SU-DHL-6 (cell line): ENCODE measurements at regions not wholly inside any gene's neighbourhood (a gene's known extent, or its start where the extent isn't known, plus 50 kb on each side); places are given as distances from the start of the nearest gene placed in this dataset.

Experiments
- H2AFZ ChIP-seq: fragments of 200-600 bp; sonication (generic); 2 replicates; pipeline ENCODE4 v1.6.1; 2014; ENCODE audit warnings: low read depth, mild to moderate bottlenecking, moderate library complexity, mixed read lengths, antibody characterized with exemption, low read length; ENCODE audit not compliant: severe bottlenecking
- H3F3A ChIP-seq: fragments of 200-600 bp; shearing (Covaris generic); 2 replicates; pipeline ENCODE4 v1.6.0; 2016; ENCODE audit warnings: antibody characterized with exemption, mild to moderate bottlenecking; ENCODE audit not compliant: insufficient read depth
- H3K27ac ChIP-seq: fragments of 200-600 bp; sonication (generic); 2 replicates; pipeline ENCODE4 v1.5.1; 2016; ENCODE audit warnings: low read depth, mild to moderate bottlenecking, low read length, moderate library complexity, mixed read lengths
- H3K27me3 ChIP-seq: fragments of 200-600 bp; sonication (generic), shearing (Covaris generic); 2 replicates; pipeline ENCODE4 v1.6.0; 2014; ENCODE audit warnings: mild to moderate bottlenecking, low read length
- H3K36me3 ChIP-seq: fragments of 200-600 bp; sonication (generic); 2 replicates; pipeline ENCODE4 v1.6.1; 2014; ENCODE audit warnings: mild to moderate bottlenecking, low read length, mixed read lengths
- H3K4me2 ChIP-seq: fragments of 300-600, 200-600 bp; shearing (Covaris generic), sonication (generic); 2 replicates; pipeline ENCODE4 v1.6.0; 2014; ENCODE audit warnings: low read length, low read depth, mild to moderate bottlenecking; ENCODE audit not compliant: poor library complexity, severe bottlenecking
- H3K4me3 ChIP-seq: fragments of 200-600 bp; sonication (generic); 2 replicates; pipeline ENCODE4 v1.5.1; 2014; ENCODE audit warnings: antibody characterized with exemption, low read length, mild to moderate bottlenecking, mixed read lengths; ENCODE audit not compliant: insufficient read depth, poor library complexity, severe bottlenecking
- H3K79me2 ChIP-seq: fragments of 200-600 bp; sonication (generic); 2 replicates; pipeline ENCODE4 v1.6.1; 2014; ENCODE audit warnings: mild to moderate bottlenecking, low read length, moderate library complexity; ENCODE audit not compliant: insufficient read depth
- H3K9ac ChIP-seq: fragments of 200-600 bp; sonication (generic); 2 replicates; pipeline ENCODE4 v1.7.0; 2014; ENCODE audit warnings: mild to moderate bottlenecking, low read length
- H3K9me2 ChIP-seq: fragments of 200-600 bp; sonication (generic); replicated peaks from 2 replicates; pipeline ENCODE4 v1.6.1; 2014; ENCODE audit warnings: low read length; ENCODE audit not compliant: insufficient read depth
- H3K9me3 ChIP-seq: fragments of 200-600 bp; sonication (generic); 2 replicates; pipeline ENCODE4 v1.6.1; 2014; ENCODE audit warnings: low read length, mixed read lengths; ENCODE audit not compliant: insufficient read depth
- H4K20me1 ChIP-seq: fragments of 200-600 bp; sonication (generic); 2 replicates; pipeline ENCODE4 v1.6.1; 2014; ENCODE audit warnings: low read depth, mild to moderate bottlenecking, antibody characterized with exemption, low read length, moderate library complexity, mixed read lengths
- CTCF ChIP-seq: fragments of 200-600 bp; sonication (generic); IDR thresholded peaks from one replicate; pipeline ENCODE4 v1.5.1; 2017; ENCODE audit warnings: antibody characterized with exemption, mild to moderate bottlenecking, low read length, moderate library complexity; ENCODE audit not compliant: insufficient read depth, poor library complexity, severe bottlenecking
- EZH2phosphoT487 ChIP-seq: fragments of 200-600 bp; sonication (generic), shearing (Covaris generic); conservative IDR thresholded peaks from 2 replicates; pipeline ENCODE4 v1.6.1; 2018; ENCODE audit warnings: mild to moderate bottlenecking, antibody characterized with exemption, low read length, moderate library complexity, mixed read lengths

GRCh38 chr15:70197318-70197944 is 99.7 kb upstream of the TLE3 start:
- Histone ChIP-seq H3K36me3 (no peaks in the 10 kb centered on the region), H3K9me2 (no peaks in the 10 kb centered on the region), H3F3A (no peaks in the 10 kb centered on the region), H3K27me3 (no peaks in the 10 kb centered on the region; the same call in 1 of the 2 replicates), H3K79me2 (no peaks in the 10 kb centered on the region), H2AFZ (no peak overlapping the region), H3K27ac (no peak overlapping the region), H3K4me3 (no peak overlapping the region), H4K20me1 (no peaks in the 10 kb centered on the region), H3K4me2 (no peak overlapping the region), H3K9me3 (no peaks in the 10 kb centered on the region), H3K9ac (no peak overlapping the region)
- TF ChIP-seq CTCF (no peak), EZH2phosphoT487 (no peak)

- H3K36me3 ChIP-seq: no peaks in the 10 kb centered on the region
- H4K20me1 ChIP-seq: no peaks in the 10 kb centered on the region
- H3K4me2 ChIP-seq: no peak overlapping the region
- H3K27me3 ChIP-seq: no peaks in the 10 kb centered on the region; the same call in 1 of the 2 replicates
- H3K4me3 ChIP-seq: no peak overlapping the region
- H3K9me2 ChIP-seq: no peaks in the 10 kb centered on the region
- no peak overlapping the region for H2AFZ ChIP-seq
- H3K9ac ChIP-seq: no peak overlapping the region
- H3K79me2 ChIP-seq: no peaks in the 10 kb centered on the region
- TF ChIP-seq CTCF (no peak), EZH2phosphoT487 (no peak)
- no peaks in the 10 kb centered on the region for H3F3A ChIP-seq
- H3K9me3 ChIP-seq: no peaks in the 10 kb centered on the region
- no peak overlapping the region for H3K27ac ChIP-seq
Observed at GRCh38 chr15:70196372-70197316, 98.9 kb upstream of the TLE3 start.

DNA sequence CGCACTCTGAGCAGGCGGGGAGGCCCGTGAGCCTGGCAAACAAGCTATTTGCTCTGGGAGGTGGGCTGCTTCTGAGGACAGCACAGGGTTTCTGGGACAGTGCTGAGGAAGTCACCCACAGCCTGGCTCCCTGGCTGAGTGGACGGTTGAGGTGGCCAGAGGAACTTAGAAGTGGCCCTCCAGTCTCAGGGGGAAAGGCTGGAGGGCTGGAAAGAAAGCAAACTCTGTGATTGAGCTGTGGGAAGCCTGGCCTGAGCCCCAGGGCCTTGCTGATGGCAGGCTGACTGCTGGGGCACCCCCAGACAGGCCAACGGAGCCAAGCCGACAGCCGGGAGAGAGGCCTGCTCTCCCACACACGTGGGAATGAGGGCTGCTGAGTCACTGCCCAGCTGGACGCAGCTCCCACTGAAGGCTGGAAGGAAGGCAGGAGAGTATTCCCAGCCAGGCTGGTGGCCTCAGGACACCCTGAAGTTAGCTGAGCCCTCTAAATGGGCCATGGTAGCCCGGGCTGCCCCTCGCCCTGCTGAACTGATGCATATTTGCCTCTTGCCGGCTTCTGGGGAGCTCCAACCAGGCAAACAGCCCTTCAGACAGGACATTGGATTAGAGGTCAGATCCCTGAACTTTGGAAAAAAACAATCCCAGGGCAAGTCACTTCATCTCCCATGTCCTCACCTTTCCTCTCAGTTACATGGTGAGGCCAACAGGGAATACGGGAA is 98.0 kb upstream of the TLE3 start:
- Histone ChIP-seq H3K9ac (no peak overlapping the region), H3K4me2 (no peak overlapping the region), H3K36me3 (no peaks in the 10 kb centered on the region), H3K9me2 (no peaks in the 10 kb centered on the region), H3K27me3 (no peaks in the 10 kb centered on the region; the same call in 1 of the 2 replicates), H3K27ac (no peak overlapping the region), H3K4me3 (no peak overlapping the region), H2AFZ (no peak overlapping the region), H3K79me2 (no peaks in the 10 kb centered on the region), H4K20me1 (no peaks in the 10 kb centered on the region), H3F3A (no peaks in the 10 kb centered on the region), H3K9me3 (no peaks in the 10 kb centered on the region)
- TF ChIP-seq EZH2phosphoT487 (no peak), CTCF (no peak)
